ENCODE measurements at regions not wholly inside any gene's neighbourhood (a gene's known extent, or its start where the extent isn't known, plus 50 kb on each side); places are given as distances from the start of the nearest gene placed in this dataset.

- Histone ChIP-seq H3K4me1 (ENCODE audit: control insufficient read depth in 3 of 3, insufficient read depth in 2 of 3, low read depth in 1 of 3, low read length in 2 of 3) (peaks cover 0 to 7% (median 2%) of the 10 kb centered on the region in 3 donors), H3K4me3 (ENCODE audit: low read depth in 1 of 3, low read length in 3 of 3) (no peak overlapping the region), H3K36me3 (ENCODE audit: control insufficient read depth in 3 of 3, insufficient read depth in 2 of 3, low read depth in 1 of 3, low read length in 3 of 3) (no peaks in the 10 kb centered on the region), H3K9me3 (ENCODE audit: control insufficient read depth in 2 of 2, insufficient read depth in 1 of 2, low read depth in 1 of 2, low read length in 1 of 2) (peaks cover 0 to 2% of the 10 kb centered on the region in 2 donors), H3K27ac (ENCODE audit: low read depth in 1 of 3, low read length in 2 of 3) (no peak overlapping the region), H3K27me3 (ENCODE audit: control insufficient read depth in 3 of 3, insufficient read depth in 3 of 3, low read length in 3 of 3) (no peaks in the 10 kb centered on the region)
- no peak for FAIRE-seq
- DNase-seq: peak in 1 of 2 donors; percentile 29
- WGBS, 3 donors: 69 to 84% (median 77%) methylated on average over 3 of the region's 3 CpGs
Observed at GRCh38 chr13:73230716-73231115, 171.9 kb downstream of the KLF5 start.

GRCh38 chr13:73228546-73228945 lies 169.7 kb downstream of the KLF5 start:
- FAIRE-seq (no peak), DNase-seq (peak; percentile 39 to 43)
- Histone ChIP-seq H3K27me3 (ENCODE audit: control insufficient read depth in 3 of 3, insufficient read depth in 3 of 3, low read length in 3 of 3) (no peaks in the 10 kb centered on the region), H3K27ac (ENCODE audit: low read depth in 1 of 3, low read length in 2 of 3) (no peak overlapping the region), H3K4me3 (ENCODE audit: low read depth in 1 of 3, low read length in 3 of 3) (no peak overlapping the region), H3K9me3 (ENCODE audit: control insufficient read depth in 2 of 2, insufficient read depth in 1 of 2, low read depth in 1 of 2, low read length in 1 of 2) (peaks cover 0 to 2% of the 10 kb centered on the region in 2 donors), H3K36me3 (ENCODE audit: control insufficient read depth in 3 of 3, insufficient read depth in 2 of 3, low read depth in 1 of 3, low read length in 3 of 3) (no peaks in the 10 kb centered on the region), H3K4me1 (ENCODE audit: control insufficient read depth in 3 of 3, insufficient read depth in 2 of 3, low read depth in 1 of 3, low read length in 2 of 3) (peaks cover 2 to 10% (median 2%) of the 10 kb centered on the region in 3 donors)

GRCh38 chr13:73225990-73226389 lies 167.2 kb downstream of the KLF5 start:
- no peaks in the 10 kb centered on the region for H3K27me3 ChIP-seq (ENCODE audit: control insufficient read depth in 3 of 3, insufficient read depth in 3 of 3, low read length in 3 of 3)
- WGBS, 3 donors: 95 to 100% (median 96%) methylated on average over 1 of the region's 1 CpG
- no peaks in the 10 kb centered on the region for H3K36me3 ChIP-seq (ENCODE audit: control insufficient read depth in 3 of 3, insufficient read depth in 2 of 3, low read depth in 1 of 3, low read length in 3 of 3)
- FAIRE-seq (no peak), DNase-seq (peak; percentile 37 to 58)
- H3K4me3 ChIP-seq (ENCODE audit: low read depth in 1 of 3, low read length in 3 of 3): no peak overlapping the region
- peaks cover 0 to 2% of the 10 kb centered on the region in 2 donors for H3K9me3 ChIP-seq (ENCODE audit: control insufficient read depth in 2 of 2, insufficient read depth in 1 of 2, low read depth in 1 of 2, low read length in 1 of 2)
- H3K27ac ChIP-seq (ENCODE audit: low read depth in 1 of 3, low read length in 2 of 3): no peak overlapping the region
- peaks cover 2 to 29% (median 2%) of the 10 kb centered on the region in 3 donors for H3K4me1 ChIP-seq (ENCODE audit: control insufficient read depth in 3 of 3, insufficient read depth in 2 of 3, low read depth in 1 of 3, low read length in 2 of 3)

- DNase-seq (no peak), FAIRE-seq (no peak)
- Histone ChIP-seq H3K27ac (ENCODE audit: low read depth in 1 of 3, low read length in 2 of 3) (no peak overlapping the region), H3K36me3 (ENCODE audit: control insufficient read depth in 3 of 3, insufficient read depth in 2 of 3, low read depth in 1 of 3, low read length in 3 of 3) (no peaks in the 10 kb centered on the region), H3K4me1 (ENCODE audit: control insufficient read depth in 3 of 3, insufficient read depth in 2 of 3, low read depth in 1 of 3, low read length in 2 of 3) (peaks cover 2 to 31% (median 2%) of the 10 kb centered on the region in 3 donors), H3K27me3 (ENCODE audit: control insufficient read depth in 3 of 3, insufficient read depth in 3 of 3, low read length in 3 of 3) (no peaks in the 10 kb centered on the region), H3K9me3 (ENCODE audit: control insufficient read depth in 2 of 2, insufficient read depth in 1 of 2, low read depth in 1 of 2, low read length in 1 of 2) (peaks cover 0 to 2% of the 10 kb centered on the region in 2 donors), H3K4me3 (ENCODE audit: low read depth in 1 of 3, low read length in 3 of 3) (no peak overlapping the region)
- WGBS, 3 donors: 63 to 77% (median 63%) methylated on average over 1 of the region's 1 CpG
Observed at GRCh38 chr13:73224703-73225102, 165.9 kb downstream of the KLF5 start.

- peak in 1 of 2 donors; percentile 29 for DNase-seq
Observed at GRCh38 chr13:73223372-73223781, 164.6 kb downstream of the KLF5 start.

GRCh38 chr13:73222627-73223305 lies 164.0 kb downstream of the KLF5 start:
- H3K27me3 ChIP-seq (ENCODE audit: control insufficient read depth in 3 of 3, insufficient read depth in 3 of 3, low read length in 3 of 3): no peaks in the 10 kb centered on the region
- 81 to 86% (median 85%) methylated on average over 6 of the region's 6 CpGs for WGBS, 3 donors
- no peaks in the 10 kb centered on the region for H3K36me3 ChIP-seq (ENCODE audit: control insufficient read depth in 3 of 3, insufficient read depth in 2 of 3, low read depth in 1 of 3, low read length in 3 of 3)
- FAIRE-seq (no peak), DNase-seq (peak in 1 of 2 donors; percentile 44)
- H3K27ac ChIP-seq (ENCODE audit: low read depth in 1 of 3, low read length in 2 of 3): peak overlapping the region in 1 of 3 donors; percentile 55
- H3K4me3 ChIP-seq (ENCODE audit: low read depth in 1 of 3, low read length in 3 of 3): no peak overlapping the region
- peaks cover 0 to 31% (median 2%) of the 10 kb centered on the region in 3 donors for H3K4me1 ChIP-seq (ENCODE audit: control insufficient read depth in 3 of 3, insufficient read depth in 2 of 3, low read depth in 1 of 3, low read length in 2 of 3)
- peaks cover 0 to 2% of the 10 kb centered on the region in 2 donors for H3K9me3 ChIP-seq (ENCODE audit: control insufficient read depth in 2 of 2, insufficient read depth in 1 of 2, low read depth in 1 of 2, low read length in 1 of 2)

More at GRCh38 chr13:73223372-73223781, 164.6 kb downstream of the KLF5 start:
- no peaks in the 10 kb centered on the region for H3K27me3 ChIP-seq (ENCODE audit: control insufficient read depth in 3 of 3, insufficient read depth in 3 of 3, low read length in 3 of 3)
- FAIRE-seq: no peak
- WGBS, 3 donors: 62 to 75% (median 69%) methylated on average over 5 of the region's 5 CpGs
- no peaks in the 10 kb centered on the region for H3K36me3 ChIP-seq (ENCODE audit: control insufficient read depth in 3 of 3, insufficient read depth in 2 of 3, low read depth in 1 of 3, low read length in 3 of 3)
- no peak overlapping the region for H3K4me3 ChIP-seq (ENCODE audit: low read depth in 1 of 3, low read length in 3 of 3)
- peaks cover 1 to 31% (median 2%) of the 10 kb centered on the region in 3 donors for H3K4me1 ChIP-seq (ENCODE audit: control insufficient read depth in 3 of 3, insufficient read depth in 2 of 3, low read depth in 1 of 3, low read length in 2 of 3)
- H3K9me3 ChIP-seq (ENCODE audit: control insufficient read depth in 2 of 2, insufficient read depth in 1 of 2, low read depth in 1 of 2, low read length in 1 of 2): peaks cover 0 to 2% of the 10 kb centered on the region in 2 donors
- peak overlapping the region in 1 of 3 donors; percentile 55 for H3K27ac ChIP-seq (ENCODE audit: low read depth in 1 of 3, low read length in 2 of 3)

GRCh38 chr13:73220966-73221720 lies 162.3 kb downstream of the KLF5 start:
- peaks cover 0 to 33% (median 4%) of the 10 kb centered on the region in 3 donors for H3K4me1 ChIP-seq (ENCODE audit: control insufficient read depth in 3 of 3, insufficient read depth in 2 of 3, low read depth in 1 of 3, low read length in 2 of 3)
- no peaks in the 10 kb centered on the region for H3K9me3 ChIP-seq (ENCODE audit: control insufficient read depth in 2 of 2, insufficient read depth in 1 of 2, low read depth in 1 of 2, low read length in 1 of 2)
- no peak overlapping the region for H3K4me3 ChIP-seq (ENCODE audit: low read depth in 1 of 3, low read length in 3 of 3)
- no peaks in the 10 kb centered on the region for H3K36me3 ChIP-seq (ENCODE audit: control insufficient read depth in 3 of 3, insufficient read depth in 2 of 3, low read depth in 1 of 3, low read length in 3 of 3)
- peak; percentile 57 to 75 for DNase-seq
- 46 to 50% (median 49%) methylated on average over 8 of the region's 8 CpGs for WGBS, 3 donors
- H3K27me3 ChIP-seq (ENCODE audit: control insufficient read depth in 3 of 3, insufficient read depth in 3 of 3, low read length in 3 of 3): no peaks in the 10 kb centered on the region
- FAIRE-seq: no peak
- H3K27ac ChIP-seq (ENCODE audit: low read depth in 1 of 3, low read length in 2 of 3): peak overlapping the region in 1 of 3 donors; percentile 51

GRCh38 chr13:73218181-73218580 lies 159.4 kb downstream of the KLF5 start:
- no peaks in the 10 kb centered on the region for H3K9me3 ChIP-seq (ENCODE audit: control insufficient read depth in 2 of 2, insufficient read depth in 1 of 2, low read depth in 1 of 2, low read length in 1 of 2)
- WGBS, 3 donors: 50 to 75% (median 70%) methylated on average over 1 of the region's 1 CpG
- peaks cover 0 to 30% (median 2%) of the 10 kb centered on the region in 3 donors for H3K4me1 ChIP-seq (ENCODE audit: control insufficient read depth in 3 of 3, insufficient read depth in 2 of 3, low read depth in 1 of 3, low read length in 2 of 3)
- H3K27me3 ChIP-seq (ENCODE audit: control insufficient read depth in 3 of 3, insufficient read depth in 3 of 3, low read length in 3 of 3): no peaks in the 10 kb centered on the region
- no peaks in the 10 kb centered on the region for H3K36me3 ChIP-seq (ENCODE audit: control insufficient read depth in 3 of 3, insufficient read depth in 2 of 3, low read depth in 1 of 3, low read length in 3 of 3)
- H3K4me3 ChIP-seq (ENCODE audit: low read depth in 1 of 3, low read length in 3 of 3): no peak overlapping the region
- FAIRE-seq (no peak), DNase-seq (no peak)
- no peak overlapping the region for H3K27ac ChIP-seq (ENCODE audit: low read depth in 1 of 3, low read length in 2 of 3)

All from small intestine (tissue), 7 donors.